NCI-H345 treated with DMSO at 0.1 percent for 48 hours (cell line): ENCODE measurements at regions not wholly inside any gene's neighbourhood (a gene's known extent, or its start where the extent isn't known, plus 50 kb on each side); places are given as distances from the start of the nearest gene placed in this dataset.
"Not testable (repeated sequence)": the region's sequence is repeated elsewhere in the genome, so short reads cannot be mapped to it uniquely, and the experiment has no call there.

Experiments
- DNase-seq: peaks from one replicate; lab custom pipeline; 2025; ENCODE audit not compliant: unreplicated experiment; lab: John Stamatoyannopoulos, UW

- no peak for DNase-seq
Observed at GRCh38 chr18:46226461-46226860, 122.3 kb downstream of the HAUS1 start.

GRCh38 chr18:46229641-46230040, 125.5 kb downstream of the HAUS1 start:
- not testable (repeated sequence) for DNase-seq

- no peak for DNase-seq
Observed at GRCh38 chr18:46236156-46236555, 132.0 kb downstream of the HAUS1 start.

GRCh38 chr18:46237891-46238290, 133.7 kb downstream of the HAUS1 start:
- no peak for DNase-seq

GRCh38 chr18:46239549-46239948, 135.4 kb downstream of the HAUS1 start:
- no peak for DNase-seq

GRCh38 chr18:46239998-46240397, 135.8 kb downstream of the HAUS1 start:
- DNase-seq, result no peak

GRCh38 chr18:46241393-46241792, 137.2 kb downstream of the HAUS1 start:
- not testable (repeated sequence) for DNase-seq

GRCh38 chr18:46242183-46242582, 138.0 kb downstream of the HAUS1 start:
- no peak for DNase-seq

GRCh38 chr18:46243095-46243494, 138.9 kb downstream of the HAUS1 start:
- DNase-seq, result no peak

- DNase-seq, result no peak
Observed at GRCh38 chr18:46243673-46244072, 139.5 kb downstream of the HAUS1 start.

- DNase-seq, result no peak
Observed at GRCh38 chr18:46246101-46246500, 141.9 kb downstream of the HAUS1 start.

GRCh38 chr18:46247942-46248341, 143.8 kb downstream of the HAUS1 start:
- DNase-seq, result no peak

- no peak for DNase-seq
Observed at GRCh38 chr18:46250084-46250811, 146.1 kb downstream of the HAUS1 start.

GRCh38 chr18:46250812-46251173, 146.6 kb downstream of the HAUS1 start:
- DNase-seq, result no peak

- DNase-seq, result no peak
Observed at GRCh38 chr18:46252759-46253158, 148.6 kb downstream of the HAUS1 start.

GRCh38 chr18:46253498-46253897, 149.3 kb downstream of the HAUS1 start:
- no peak for DNase-seq

GRCh38 chr18:46256078-46256477, 151.9 kb downstream of the HAUS1 start:
- DNase-seq, result no peak

GRCh38 chr18:46257366-46257765, 153.2 kb downstream of the HAUS1 start:
- DNase-seq, result no peak

- DNase-seq, result no peak
Observed at GRCh38 chr18:46260016-46260878, 156.1 kb downstream of the HAUS1 start.

GRCh38 chr18:46260879-46261143, 156.6 kb downstream of the HAUS1 start:
- no peak for DNase-seq

GRCh38 chr18:46261799-46262198, 157.6 kb downstream of the HAUS1 start:
- DNase-seq, result no peak

- no peak for DNase-seq
Observed at GRCh38 chr18:46262856-46263255, 158.7 kb downstream of the HAUS1 start.

GRCh38 chr18:46264255-46264654, 160.1 kb downstream of the HAUS1 start:
- DNase-seq, result no peak
